LoVo (cell line): ENCODE measurements at regions not wholly inside any gene's neighbourhood (a gene's known extent, or its start where the extent isn't known, plus 50 kb on each side); places are given as distances from the start of the nearest gene placed in this dataset.
A peak's percentile ranks its signal among the peaks of the same experiment; 100 is the strongest.
"Not testable (repeated sequence)": the region's sequence is repeated elsewhere in the genome, so short reads cannot be mapped to it uniquely, and the experiment has no call there.

Source experiments
- DNase-seq: peaks from one replicate; pipeline ENCODE4 v3.0.0-alpha.2; 2016; ENCODE audit warnings: low spot score

DNA sequence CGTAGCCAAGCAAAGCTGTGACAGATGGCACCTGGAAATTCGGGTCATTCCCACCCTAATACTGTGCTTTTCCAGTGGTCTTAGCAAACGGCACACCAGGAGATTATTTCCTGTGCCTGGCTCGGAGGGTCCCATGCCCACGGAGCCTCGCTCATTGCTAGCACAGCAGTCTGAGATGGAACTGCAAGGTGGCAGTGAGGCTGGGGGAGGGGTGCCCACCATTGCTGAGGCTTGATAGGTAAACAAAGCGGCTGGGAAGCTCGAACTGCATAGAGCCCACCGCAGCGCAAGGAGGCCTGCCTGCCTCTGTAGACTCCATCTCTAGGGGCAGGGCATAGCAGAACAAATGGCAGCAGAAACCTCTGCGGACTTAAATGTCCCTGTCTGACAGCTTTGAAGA lies 942.8 kb downstream of the METTL15 start:
- not testable (repeated sequence) for DNase-seq

GRCh38 chr11:29040489-29040888 lies 932.3 kb downstream of the METTL15 start:
- DNase-seq: no peak

DNA sequence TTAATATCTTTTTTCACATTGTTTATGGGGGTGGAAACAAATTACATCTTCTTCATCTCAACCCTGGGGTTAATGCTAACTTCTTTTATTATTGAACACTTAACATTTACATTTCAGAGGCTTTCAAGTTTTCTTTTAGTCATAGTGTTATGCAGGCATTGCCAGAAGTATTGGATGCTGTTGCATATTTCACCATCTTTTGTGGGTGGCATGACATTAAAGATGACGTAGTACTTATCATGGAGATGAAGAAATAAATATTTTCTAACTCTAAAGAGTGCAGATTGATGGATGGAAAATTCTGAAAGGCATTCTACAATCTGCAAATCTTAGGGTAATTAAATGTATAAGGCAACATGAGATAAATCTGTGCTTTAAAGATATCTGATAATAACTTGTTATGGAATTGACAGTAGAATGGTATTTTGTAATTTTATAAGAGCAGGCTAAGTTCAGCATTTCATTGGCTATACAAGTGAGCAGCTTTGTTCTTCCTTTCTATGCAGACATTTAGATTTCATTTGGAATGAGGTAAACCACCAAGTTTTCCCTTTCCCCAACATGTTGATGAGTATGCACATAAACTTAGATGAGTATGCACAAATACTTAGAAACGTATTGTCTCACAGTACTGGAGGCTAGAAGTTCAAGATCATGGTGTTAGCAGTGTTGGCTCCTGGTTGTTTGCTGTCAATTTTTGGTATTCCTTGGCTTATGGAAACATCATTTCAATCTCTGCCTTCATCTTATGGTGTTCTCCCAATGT lies 924.4 kb downstream of the METTL15 start:
- no peak for DNase-seq

DNA sequence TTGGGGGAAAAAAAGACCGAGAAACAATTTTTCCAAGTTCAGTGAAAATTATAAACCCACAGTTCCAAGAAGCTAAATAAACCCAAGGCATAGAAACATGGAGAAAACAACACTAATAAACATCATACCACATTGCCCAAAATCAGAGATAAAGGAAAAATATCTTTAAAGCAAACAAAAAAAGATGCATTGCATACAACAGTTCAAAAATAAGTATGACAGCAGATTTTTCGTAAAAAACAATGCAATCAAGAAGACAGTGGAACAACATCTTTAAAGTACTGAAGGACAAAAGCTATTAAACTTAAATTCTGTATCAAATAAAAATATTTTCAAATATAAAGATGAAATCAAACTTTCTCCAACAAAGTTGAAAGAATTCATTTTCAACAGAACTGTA lies 921.3 kb downstream of the METTL15 start:
- no peak for DNase-seq

DNA sequence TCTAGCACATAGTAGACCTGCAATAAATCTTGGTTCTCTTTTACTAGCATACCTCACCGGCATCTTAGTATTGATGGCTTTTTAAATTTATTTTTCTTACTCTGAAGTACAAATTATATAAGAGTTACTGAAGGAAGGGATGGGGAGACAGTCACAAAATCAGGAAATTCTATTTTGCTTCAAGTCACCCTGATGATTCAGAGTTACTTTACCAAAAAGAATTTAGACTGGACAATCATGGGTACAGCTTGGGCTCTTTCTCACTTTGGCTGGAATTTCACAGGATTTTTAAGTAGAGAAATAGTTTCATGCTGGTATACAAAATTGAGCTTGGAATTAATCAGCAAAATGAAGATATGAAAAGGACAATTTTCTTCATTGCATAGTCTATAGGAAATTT lies 919.2 kb downstream of the METTL15 start:
- DNase-seq: no peak

DNA sequence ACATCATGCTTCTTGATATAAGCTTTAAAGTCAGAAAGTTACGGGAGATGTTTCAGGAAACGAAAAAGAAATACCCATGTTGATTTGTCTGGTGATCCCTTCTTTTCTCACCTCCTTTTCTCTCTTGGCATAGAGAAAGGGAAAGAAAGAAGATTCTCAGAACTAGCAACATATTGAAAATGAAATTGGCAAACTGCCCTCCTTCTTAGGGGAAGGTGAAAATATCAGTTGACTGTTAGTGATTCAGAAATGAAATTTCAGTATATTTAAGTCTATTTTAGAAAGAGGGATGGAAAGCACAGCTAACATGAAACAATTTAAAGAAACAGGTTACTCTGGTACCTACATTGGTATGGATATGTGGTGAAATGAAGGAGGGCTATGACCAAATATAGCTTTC lies 918.1 kb downstream of the METTL15 start:
- no peak for DNase-seq

GRCh38 chr11:29025001-29025400 lies 916.8 kb downstream of the METTL15 start:
- no peak for DNase-seq

DNA sequence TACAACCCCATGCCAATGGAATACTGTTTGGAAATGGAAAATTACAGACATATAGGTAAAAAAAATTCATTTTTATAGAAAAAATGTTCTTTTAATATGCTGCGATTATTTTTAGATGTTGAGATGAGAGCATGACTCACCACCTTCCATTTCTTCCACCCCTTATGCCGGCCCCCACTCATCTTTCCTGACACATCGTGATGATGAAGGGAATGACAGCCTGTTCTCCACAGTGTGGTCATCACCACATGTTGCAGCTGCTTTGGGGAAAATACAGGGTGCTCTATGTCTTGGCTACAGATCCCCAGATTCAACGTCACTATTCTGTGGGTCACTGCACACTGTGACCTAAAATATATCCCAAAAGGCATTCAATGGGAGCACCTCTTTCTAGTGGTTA lies 916.2 kb downstream of the METTL15 start:
- no peak for DNase-seq

DNA sequence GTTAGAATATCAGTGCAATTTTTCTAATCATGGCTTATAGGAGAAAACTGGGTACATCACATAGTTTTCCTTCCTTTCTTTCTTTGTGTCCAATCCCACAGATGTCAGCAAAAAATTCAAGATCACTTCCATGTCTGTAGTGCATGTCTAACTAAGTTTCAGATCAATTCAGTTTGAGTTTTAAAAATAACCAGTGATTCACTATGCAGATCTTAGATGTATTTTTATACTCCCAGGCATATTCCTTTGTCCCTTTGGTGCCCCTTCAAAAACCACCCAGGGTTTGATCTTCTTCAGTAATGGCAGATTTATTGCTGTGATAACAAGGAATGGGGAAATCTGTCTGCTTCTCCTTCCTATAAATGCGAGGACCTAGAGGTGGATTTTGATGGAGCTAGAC lies 915.6 kb downstream of the METTL15 start:
- no peak for DNase-seq

DNA sequence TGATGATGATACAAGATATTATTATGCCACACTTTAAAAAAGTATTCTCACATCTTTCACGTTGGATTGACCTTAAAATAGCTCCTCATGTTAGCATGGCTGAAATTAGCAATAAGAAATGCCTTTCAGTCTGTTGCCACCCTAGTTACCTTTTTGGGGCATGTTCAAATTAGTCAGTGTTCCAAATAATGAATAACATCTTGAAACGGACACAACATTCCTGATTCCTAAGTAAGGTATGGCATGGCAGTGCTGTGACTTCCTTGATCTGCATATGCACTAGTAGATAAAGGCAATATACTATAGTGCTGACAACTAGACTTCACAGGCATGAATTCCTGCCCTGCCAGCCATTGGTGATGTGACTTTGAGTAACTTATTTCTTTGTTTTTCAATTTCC lies 914.5 kb downstream of the METTL15 start:
- DNase-seq: no peak

GRCh38 chr11:29019960-29020683 lies 911.9 kb downstream of the METTL15 start:
- DNase-seq: no peak

DNA sequence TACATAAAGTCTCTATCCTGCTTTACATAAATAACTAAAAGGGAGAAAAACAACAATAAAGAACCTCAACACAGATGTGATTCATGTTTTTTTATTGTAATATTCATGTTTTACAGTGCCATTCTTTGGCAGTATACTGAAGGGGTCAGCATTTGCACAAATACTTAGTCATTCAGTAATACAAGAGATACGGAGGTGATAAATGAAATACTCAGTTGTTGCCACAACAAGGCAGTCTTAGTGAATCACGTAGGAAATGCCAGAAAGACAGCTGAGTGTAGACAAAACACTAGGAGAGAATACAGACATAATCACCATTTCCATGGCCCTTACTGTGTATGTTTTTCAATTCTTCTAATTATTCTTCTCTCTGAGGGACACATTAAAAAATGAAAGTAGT lies 910.4 kb downstream of the METTL15 start:
- no peak for DNase-seq

- DNase-seq: no peak
Observed at GRCh38 chr11:29017941-29018340, 909.8 kb downstream of the METTL15 start.

DNA sequence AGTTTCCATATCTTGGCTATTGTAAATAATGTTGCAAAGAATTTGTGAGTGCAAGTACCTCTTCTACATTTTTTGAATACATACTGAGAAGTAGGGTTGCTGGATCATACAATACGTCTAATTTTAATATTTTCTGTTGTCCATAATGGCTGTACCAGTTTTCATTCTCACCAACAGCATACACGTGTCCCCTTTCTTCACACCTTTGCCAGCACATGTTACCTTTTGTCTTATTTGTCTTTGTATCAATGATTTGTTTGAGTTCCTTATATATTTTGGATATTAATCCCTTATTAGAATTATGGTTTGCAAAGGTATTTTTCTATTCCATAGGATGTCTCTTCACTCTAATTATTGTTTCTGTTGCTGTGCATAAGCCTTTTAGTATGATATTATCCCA lies 904.3 kb downstream of the METTL15 start:
- no peak for DNase-seq

- DNase-seq: no peak
Observed at GRCh38 chr11:29009426-29009825, 901.2 kb downstream of the METTL15 start.

- no peak for DNase-seq
Observed at GRCh38 chr11:29008481-29008880, 900.3 kb downstream of the METTL15 start.

DNA sequence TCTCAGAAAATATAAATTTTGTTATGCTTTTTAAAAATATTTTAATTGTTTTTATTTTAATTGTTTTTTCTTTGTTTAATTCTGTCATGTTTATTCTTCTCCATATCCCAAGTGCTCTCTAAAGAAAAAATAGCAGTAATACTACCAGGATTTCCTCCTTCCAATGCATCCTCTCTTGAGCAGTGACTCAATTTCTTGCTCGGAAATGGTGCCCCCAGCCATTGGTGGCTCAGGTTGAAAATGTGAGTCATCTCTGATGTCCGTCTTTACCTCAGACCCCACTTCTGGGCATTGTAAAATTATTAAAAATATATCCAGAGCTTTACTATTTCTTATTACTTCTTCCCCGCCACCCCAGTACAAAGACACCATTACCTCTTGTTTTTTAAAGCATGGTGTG lies 898.5 kb downstream of the METTL15 start:
- DNase-seq: no peak

DNA sequence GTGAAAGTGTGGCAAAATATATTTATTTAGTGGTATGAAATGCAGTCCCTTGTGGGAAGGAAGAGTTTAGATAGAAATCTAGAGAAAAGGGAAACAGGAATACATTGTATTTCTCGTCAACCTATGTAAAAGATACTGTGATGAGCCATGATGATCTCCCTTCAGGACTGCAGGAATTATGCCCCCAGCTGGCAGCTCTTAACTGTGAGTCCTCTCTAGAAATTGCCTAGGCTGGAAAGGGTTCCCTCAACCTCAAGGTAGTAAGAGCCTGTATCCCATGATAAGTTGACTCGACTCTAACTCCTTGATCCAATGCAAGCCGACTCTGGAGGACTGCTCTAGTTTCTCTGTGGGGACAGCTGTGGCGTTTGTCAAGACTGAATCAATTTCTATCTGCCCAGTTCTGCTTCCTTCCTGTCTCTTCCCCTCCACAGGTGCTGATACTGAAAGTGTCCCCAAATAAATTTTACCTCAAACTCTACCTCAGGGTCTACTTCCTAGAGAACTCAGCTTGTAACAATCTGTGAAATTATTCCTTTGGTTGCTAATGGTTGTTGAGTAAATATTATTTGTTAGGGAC lies 897.3 kb downstream of the METTL15 start:
- DNase-seq: no peak

DNA sequence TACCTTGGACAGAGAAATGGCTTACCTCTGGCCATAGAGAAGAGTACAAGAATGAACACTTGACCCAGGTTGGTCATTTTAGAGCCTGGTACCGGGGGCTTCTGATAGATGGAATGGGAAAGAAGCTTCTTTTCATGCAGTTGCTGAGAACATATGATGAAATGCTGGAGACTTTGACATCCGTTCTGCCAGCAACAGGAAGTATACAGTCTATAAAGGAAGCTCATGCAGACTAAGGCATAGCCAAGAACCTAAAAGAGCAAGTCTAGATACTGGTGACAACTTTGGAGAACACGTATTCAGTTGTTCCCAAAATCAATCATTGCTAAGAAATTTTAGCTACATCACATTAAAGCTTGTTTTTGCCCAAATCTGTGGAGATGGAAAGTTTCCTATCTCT lies 894.6 kb downstream of the METTL15 start:
- DNase-seq: no peak

- DNase-seq: no peak
Observed at GRCh38 chr11:28999620-29000019, 891.4 kb downstream of the METTL15 start.

GRCh38 chr11:28992996-28993395 lies 884.8 kb downstream of the METTL15 start:
- DNase-seq: peak; percentile 0

- no peak for DNase-seq
Observed at GRCh38 chr11:28984231-28984630, 876.0 kb downstream of the METTL15 start.

DNA sequence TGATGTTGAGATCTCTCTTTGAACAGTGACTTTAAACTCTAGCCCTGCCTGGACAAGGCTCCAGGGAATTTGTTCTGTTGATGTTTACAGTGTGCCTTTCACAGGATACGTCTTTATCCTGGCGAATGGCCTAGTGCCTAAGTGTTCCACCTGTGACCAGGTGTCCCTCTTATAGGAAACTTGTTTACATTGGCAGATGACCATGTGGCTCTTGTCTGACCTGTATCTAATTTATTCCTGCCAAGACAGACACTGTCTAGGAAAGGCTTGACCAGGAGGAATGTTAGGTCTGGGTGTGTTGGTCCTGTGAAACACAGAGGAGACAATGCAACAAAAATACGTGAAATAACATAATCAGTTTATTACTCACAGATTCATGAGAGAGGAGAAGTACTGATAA lies 875.6 kb downstream of the METTL15 start:
- no peak for DNase-seq
